ENCODE measurements at regions not wholly inside any gene's neighbourhood (a gene's known extent, or its start where the extent isn't known, plus 50 kb on each side); places are given as distances from the start of the nearest gene placed in this dataset.

DNA sequence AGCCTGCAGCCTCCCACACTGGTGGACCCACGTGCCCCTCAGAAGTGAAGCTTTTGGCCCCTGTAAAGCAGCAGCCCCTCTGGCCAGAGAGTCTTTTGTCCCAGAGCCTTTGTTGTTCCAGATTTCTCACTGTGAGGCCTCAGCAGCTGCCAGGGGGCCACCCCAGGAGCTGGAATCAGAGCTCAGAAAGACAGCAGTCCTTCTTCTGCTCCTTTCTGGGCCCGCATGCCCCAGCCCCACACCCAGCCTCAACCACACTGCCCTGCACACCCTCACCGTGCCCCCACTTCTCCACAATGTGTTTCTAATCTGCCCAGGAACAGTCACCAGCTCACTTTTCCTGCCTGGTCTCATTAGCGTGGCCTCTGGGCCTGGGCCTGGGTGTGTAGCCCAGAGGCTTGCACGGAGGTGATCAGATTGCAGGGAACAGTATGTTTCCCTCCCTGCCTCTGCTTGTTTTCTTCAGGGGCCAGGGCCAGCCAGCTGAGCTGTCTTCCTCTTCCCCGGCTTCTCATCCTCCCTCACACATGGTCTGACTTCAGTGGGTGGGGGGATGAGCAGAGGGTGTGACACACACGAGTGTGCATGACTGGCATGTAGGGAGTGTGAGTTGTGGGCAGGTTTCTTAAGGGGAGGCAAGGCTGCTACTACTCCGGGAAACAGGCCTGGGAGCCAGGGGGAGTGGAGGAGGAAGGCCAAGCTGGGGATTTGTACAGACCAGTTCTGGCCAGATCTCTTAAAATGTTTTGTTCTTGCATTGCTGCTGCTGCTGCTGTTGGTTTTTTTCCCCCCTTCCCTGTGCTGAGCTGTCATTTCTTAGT, 82.5 kb upstream of the ZNF648 start:
- TF ChIP-seq, protein P1, sequence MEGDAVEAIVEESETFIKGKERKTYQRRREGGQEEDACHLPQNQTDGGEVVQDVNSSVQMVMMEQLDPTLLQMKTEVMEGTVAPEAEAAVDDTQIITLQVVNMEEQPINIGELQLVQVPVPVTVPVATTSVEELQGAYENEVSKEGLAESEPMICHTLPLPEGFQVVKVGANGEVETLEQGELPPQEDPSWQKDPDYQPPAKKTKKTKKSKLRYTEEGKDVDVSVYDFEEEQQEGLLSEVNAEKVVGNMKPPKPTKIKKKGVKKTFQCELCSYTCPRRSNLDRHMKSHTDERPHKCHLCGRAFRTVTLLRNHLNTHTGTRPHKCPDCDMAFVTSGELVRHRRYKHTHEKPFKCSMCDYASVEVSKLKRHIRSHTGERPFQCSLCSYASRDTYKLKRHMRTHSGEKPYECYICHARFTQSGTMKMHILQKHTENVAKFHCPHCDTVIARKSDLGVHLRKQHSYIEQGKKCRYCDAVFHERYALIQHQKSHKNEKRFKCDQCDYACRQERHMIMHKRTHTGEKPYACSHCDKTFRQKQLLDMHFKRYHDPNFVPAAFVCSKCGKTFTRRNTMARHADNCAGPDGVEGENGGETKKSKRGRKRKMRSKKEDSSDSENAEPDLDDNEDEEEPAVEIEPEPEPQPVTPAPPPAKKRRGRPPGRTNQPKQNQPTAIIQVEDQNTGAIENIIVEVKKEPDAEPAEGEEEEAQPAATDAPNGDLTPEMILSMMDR (IDR thresholded peaks at IDR 0.05): no peak
- no peak for TF ChIP-seq ZFX (IDR thresholded peaks at IDR 0.05; ENCODE audit: borderline replicate concordance)
- H3K27ac ChIP-seq: peak overlapping the region; percentile 39

DNA sequence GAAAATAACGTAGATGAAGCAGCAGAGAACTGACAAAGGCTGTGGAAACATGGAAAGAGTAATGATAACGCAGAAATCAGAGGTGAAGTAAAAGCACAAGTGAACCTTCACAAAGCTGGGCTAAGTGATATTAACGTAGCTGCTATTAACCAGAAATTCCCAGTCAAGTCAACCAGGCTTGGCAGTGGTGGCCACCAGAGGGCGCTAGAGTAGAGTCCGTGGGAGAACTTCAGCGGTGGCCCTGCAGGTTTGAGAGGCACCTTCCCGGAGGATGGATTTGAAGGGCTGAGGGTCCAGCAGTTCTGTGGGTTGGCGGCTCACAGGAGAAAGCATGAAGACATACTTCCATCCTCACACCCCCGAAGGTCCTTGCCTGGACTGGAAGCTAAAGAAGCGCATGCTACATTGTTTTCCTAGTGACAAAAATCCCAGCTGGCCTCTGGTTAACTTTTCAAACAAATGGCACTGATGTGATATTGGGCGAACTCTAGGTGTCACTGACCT, 81.7 kb upstream of the ZNF648 start:
- TF ChIP-seq ZFX (IDR thresholded peaks at IDR 0.05; ENCODE audit: borderline replicate concordance): no peak
- TF ChIP-seq, protein P1 (IDR thresholded peaks at IDR 0.05): peak; percentile 98
- no peak overlapping the region for H3K27ac ChIP-seq

GRCh38 chr1:182142621-182143020, 81.1 kb upstream of the ZNF648 start:
- H3K27ac ChIP-seq: no peak overlapping the region
- no peak for TF ChIP-seq ZFX (IDR thresholded peaks at IDR 0.05; ENCODE audit: borderline replicate concordance)
- TF ChIP-seq, protein P1 (IDR thresholded peaks at IDR 0.05): no peak

- TF ChIP-seq, protein P1 (IDR thresholded peaks at IDR 0.05): no peak
- TF ChIP-seq ZFX (IDR thresholded peaks at IDR 0.05; ENCODE audit: borderline replicate concordance): no peak
- no peak overlapping the region for H3K27ac ChIP-seq
Observed at GRCh38 chr1:182141040-182141439, 79.5 kb upstream of the ZNF648 start.

DNA sequence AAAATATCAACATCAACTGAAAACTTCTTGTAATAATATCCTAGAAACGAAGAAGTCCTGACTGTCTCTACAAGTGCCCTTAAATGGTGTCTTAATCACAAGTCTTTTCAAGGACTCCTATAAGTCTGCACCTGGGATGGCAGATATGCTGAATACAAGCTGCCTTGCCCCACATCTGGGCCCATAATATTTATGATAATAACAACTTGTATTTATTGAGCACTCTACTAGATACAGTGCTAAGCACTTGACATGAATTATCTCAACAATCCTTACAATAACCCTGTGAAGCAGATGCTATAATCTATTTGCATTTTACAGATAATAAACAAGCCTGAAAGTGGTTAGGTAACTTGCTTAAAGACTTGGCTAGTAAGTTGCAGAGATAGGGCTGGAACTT, 78.0 kb upstream of the ZNF648 start:
- no peak for TF ChIP-seq ZFX (IDR thresholded peaks at IDR 0.05; ENCODE audit: borderline replicate concordance)
- TF ChIP-seq, protein P1 (IDR thresholded peaks at IDR 0.05): no peak
- no peak overlapping the region for H3K27ac ChIP-seq

GRCh38 chr1:182137546-182137945, 76.0 kb upstream of the ZNF648 start:
- H3K27ac ChIP-seq: no peak overlapping the region
- TF ChIP-seq ZFX (IDR thresholded peaks at IDR 0.05; ENCODE audit: borderline replicate concordance): no peak

GRCh38 chr1:182135946-182136345, 74.4 kb upstream of the ZNF648 start:
- no peak for TF ChIP-seq ZFX (IDR thresholded peaks at IDR 0.05; ENCODE audit: borderline replicate concordance)
- TF ChIP-seq, protein P1 (IDR thresholded peaks at IDR 0.05): no peak
- no peak overlapping the region for H3K27ac ChIP-seq
